ENCODE measurements at regions not wholly inside any gene's neighbourhood (a gene's known extent, or its start where the extent isn't known, plus 50 kb on each side); places are given as distances from the start of the nearest gene placed in this dataset.

DNA sequence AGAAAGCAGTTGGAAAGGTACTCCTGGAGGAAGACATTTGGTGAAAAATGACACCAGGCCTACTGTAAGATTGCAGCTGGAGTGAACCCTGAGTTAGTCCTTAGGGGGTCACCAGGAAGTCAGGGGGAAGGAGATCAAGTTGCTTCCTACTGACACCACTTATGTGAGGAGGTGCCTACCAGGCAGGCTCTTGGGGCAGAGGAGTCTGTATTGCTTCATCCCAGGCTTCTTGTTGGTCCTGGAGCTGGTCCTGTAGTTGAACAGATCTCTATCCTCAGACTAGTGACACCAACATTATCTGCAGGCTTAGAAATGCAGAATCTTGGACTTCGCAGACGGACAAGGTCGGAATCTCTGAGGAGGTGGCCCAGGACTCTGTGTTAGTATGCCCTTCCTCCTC, 116.0 kb upstream of the ARGLU1 start:
- no peak overlapping the region for H3K4me2 ChIP-seq (ENCODE audit: insufficient read depth, low read length)
- H3K36me3 ChIP-seq (ENCODE audit: control insufficient read depth in 2 of 2, extremely low read depth in 1 of 2, insufficient read depth in 2 of 2, low read length in 2 of 2) = no peaks in the 10 kb centered on the region
- no peak overlapping the region for H2AFZ ChIP-seq (ENCODE audit: low read depth, low read length)
- no peak for TF ChIP-seq GATA2 (IDR thresholded peaks at IDR 0.05; ENCODE audit: insufficient read depth, insufficient read length, low read depth, low read length)
- no peak for TF ChIP-seq FOS (IDR thresholded peaks at IDR 0.05; ENCODE audit: borderline replicate concordance, insufficient read depth, low read length)
- TF ChIP-seq JUN (IDR thresholded peaks at IDR 0.05; ENCODE audit: borderline replicate concordance, insufficient read depth, insufficient read length, low read depth) = no peak
- no peaks in the 10 kb centered on the region for H3K79me2 ChIP-seq (ENCODE audit: control insufficient read depth, insufficient read depth, low read length)
- no peaks in the 10 kb centered on the region for H3K9me3 ChIP-seq (replicated peaks; ENCODE audit: control insufficient read depth, insufficient read depth, low read length)
- ChIA-PET POLR2A (no interaction called here), CTCF (no interaction called here)
- no peak overlapping the region for H3K4me3 ChIP-seq (replicated peaks in 1 of 3; ENCODE audit: insufficient read depth in 1 of 3, low read depth in 1 of 3, low read length in 3 of 3)
- peaks cover 21% of the 10 kb centered on the region for H3K4me1 ChIP-seq (ENCODE audit: control insufficient read depth, extremely low read depth, insufficient read depth, low read length)
- H3K27me3 ChIP-seq (ENCODE audit: control insufficient read depth in 2 of 2, insufficient read depth in 2 of 2, low read length in 2 of 2) = no peaks in the 10 kb centered on the region
- no peaks in the 10 kb centered on the region for H4K20me1 ChIP-seq (replicated peaks; ENCODE audit: control insufficient read depth, extremely low read depth, insufficient read depth, low read length)
- DNase-seq (ENCODE audit: low read depth, low spot score) (no peak), FAIRE-seq (no peak)
- H3K27ac ChIP-seq (ENCODE audit: insufficient read depth, low read depth, low read length) = no peak overlapping the region
- intact Hi-C loops (cut with micrococcal nuclease) (loop anchor here (5.0 kb wide), 2 partner anchors 117 to 147 kb away; partner anchors contain the start of genes ARGLU1 and EFNB2), dilution Hi-C loops (cut with MboI; ENCODE audit: extremely low pct_ligation_motif_present, low sequenced_read_pairs) (no loop called here)
- no peak overlapping the region for H3K9ac ChIP-seq (replicated peaks; ENCODE audit: extremely low read depth, insufficient read depth, low read length)
- BruUV-seq (replicated peaks) = no TSS peak
- H3K9me1 ChIP-seq (replicated peaks; ENCODE audit: control insufficient read depth, extremely low read depth, insufficient read depth, low read length) = no peaks in the 10 kb centered on the region

- intact Hi-C loops (cut with micrococcal nuclease) = loop anchor here (5.0 kb wide), 2 partner anchors 116 to 146 kb away; partner anchors contain the start of genes ARGLU1 and EFNB2
- FAIRE-seq (no peak), DNase-seq (ENCODE audit: low read depth, low spot score) (no peak)
- TF ChIP-seq FOS (IDR thresholded peaks at IDR 0.05; ENCODE audit: borderline replicate concordance, insufficient read depth, low read length) = no peak
- TF ChIP-seq GATA2 (IDR thresholded peaks at IDR 0.05; ENCODE audit: insufficient read depth, insufficient read length, low read depth, low read length) = no peak
- no peak for TF ChIP-seq MYC (IDR thresholded peaks at IDR 0.05; ENCODE audit: low read depth, low read length)
- no peak for TF ChIP-seq POLR2AphosphoS5 (IDR thresholded peaks at IDR 0.05; ENCODE audit: insufficient read depth, low read depth, low read length)
- no peak for TF ChIP-seq JUN (IDR thresholded peaks at IDR 0.05; ENCODE audit: borderline replicate concordance, insufficient read depth, insufficient read length, low read depth)
- TF ChIP-seq, protein P1, sequence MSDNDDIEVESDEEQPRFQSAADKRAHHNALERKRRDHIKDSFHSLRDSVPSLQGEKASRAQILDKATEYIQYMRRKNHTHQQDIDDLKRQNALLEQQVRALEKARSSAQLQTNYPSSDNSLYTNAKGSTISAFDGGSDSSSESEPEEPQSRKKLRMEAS (IDR thresholded peaks at IDR 0.05; ENCODE audit: insufficient read depth, insufficient read length) = no peak
- TF ChIP-seq EZH2 (IDR thresholded peaks at IDR 0.05; ENCODE audit: borderline replicate concordance, low read depth, low read length, severe bottlenecking) = no peak
- no peak for TF ChIP-seq CTCF (IDR thresholded peaks at IDR 0.05; ENCODE audit: extremely low read depth in 1 of 2, insufficient read depth in 1 of 2, low read depth in 1 of 2, low read length in 2 of 2)
- no peak for TF ChIP-seq POLR2A (IDR thresholded peaks at IDR 0.05; ENCODE audit: low read depth, low read length)
- H2AFZ ChIP-seq (ENCODE audit: low read depth, low read length) = no peak overlapping the region
- H4K20me1 ChIP-seq (replicated peaks; ENCODE audit: control insufficient read depth, extremely low read depth, insufficient read depth, low read length) = no peaks in the 10 kb centered on the region
- H3K4me3 ChIP-seq (replicated peaks in 1 of 3; ENCODE audit: insufficient read depth in 1 of 3, low read depth in 1 of 3, low read length in 3 of 3) = no peak overlapping the region
- no peaks in the 10 kb centered on the region for H3K36me3 ChIP-seq (ENCODE audit: control insufficient read depth in 2 of 2, extremely low read depth in 1 of 2, insufficient read depth in 2 of 2, low read length in 2 of 2)
- no peak overlapping the region for H3K27ac ChIP-seq (ENCODE audit: insufficient read depth, low read depth, low read length)
- H3K9me3 ChIP-seq (replicated peaks; ENCODE audit: control insufficient read depth, insufficient read depth, low read length) = no peaks in the 10 kb centered on the region
- no peaks in the 10 kb centered on the region for H3K9me1 ChIP-seq (replicated peaks; ENCODE audit: control insufficient read depth, extremely low read depth, insufficient read depth, low read length)
- no peak overlapping the region for H3K4me2 ChIP-seq (ENCODE audit: insufficient read depth, low read length)
- no peak overlapping the region for H3K9ac ChIP-seq (replicated peaks; ENCODE audit: extremely low read depth, insufficient read depth, low read length)
- H3K27me3 ChIP-seq (ENCODE audit: control insufficient read depth in 2 of 2, insufficient read depth in 2 of 2, low read length in 2 of 2) = no peaks in the 10 kb centered on the region
- H3K79me2 ChIP-seq (ENCODE audit: control insufficient read depth, insufficient read depth, low read length) = no peaks in the 10 kb centered on the region
- peaks cover 25% of the 10 kb centered on the region for H3K4me1 ChIP-seq (ENCODE audit: control insufficient read depth, extremely low read depth, insufficient read depth, low read length)
- dilution Hi-C loops (cut with MboI; ENCODE audit: extremely low pct_ligation_motif_present, low sequenced_read_pairs) = no loop called here
- CTCF ChIA-PET = no interaction called here
- BruUV-seq (replicated peaks) = no TSS peak
- POLR2A ChIA-PET = no interaction called here
Observed at GRCh38 chr13:106683179-106683578, 115.2 kb upstream of the ARGLU1 start.
